ENCODE measurements at regions not wholly inside any gene's neighbourhood (a gene's known extent, or its start where the extent isn't known, plus 50 kb on each side); places are given as distances from the start of the nearest gene placed in this dataset.

DNA sequence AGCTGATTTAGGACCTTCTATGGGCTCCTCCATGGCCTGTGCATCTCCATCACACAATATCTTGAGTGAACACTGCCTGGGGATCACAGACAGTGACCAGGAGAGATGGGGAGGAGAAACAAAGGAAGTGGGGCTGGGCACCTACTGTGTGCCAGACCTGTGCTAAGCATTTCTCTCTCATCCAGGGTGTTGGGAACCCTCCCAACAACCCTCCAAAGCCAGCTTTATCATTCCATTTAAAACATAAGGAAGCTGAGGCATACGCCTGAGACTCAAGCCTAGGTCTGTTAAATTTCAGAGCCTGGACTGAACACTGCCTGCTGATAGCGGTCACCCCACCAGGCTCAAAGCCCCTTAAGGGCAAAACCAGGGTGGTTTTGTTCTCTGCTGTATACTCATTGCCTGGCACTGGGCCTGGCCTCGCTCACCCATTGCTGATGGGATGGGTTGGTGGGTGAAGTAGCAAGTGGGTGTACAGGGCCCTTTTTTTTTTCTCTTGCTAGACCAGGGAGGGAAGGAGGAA lies 130.1 kb downstream of the MN1 start:
- Histone ChIP-seq H3K79me2 (ENCODE audit: low read length) (no peaks in the 10 kb centered on the region), H3K4me3 (ENCODE audit: low read length) (no peak overlapping the region), H3K27me3 (ENCODE audit: low read depth, low read length) (peaks cover 5% of the 10 kb centered on the region; the same call in 1 of the 2 replicates), H3K36me3 (replicated peaks; ENCODE audit: low read depth, low read length) (no peaks in the 10 kb centered on the region), H3K9me3 (ENCODE audit: insufficient read depth, low read length) (peaks cover 2% of the 10 kb centered on the region; the same call in 1 of the 2 replicates), H2AFZ (ENCODE audit: low read depth, low read length) (no peak overlapping the region), H4K20me1 (ENCODE audit: insufficient read depth, low read length) (no peaks in the 10 kb centered on the region), H3K4me2 (ENCODE audit: low read length) (no peak overlapping the region), H3K27ac (ENCODE audit: low read length) (no peak overlapping the region), H3K4me1 (ENCODE audit: low read length) (no peaks in the 10 kb centered on the region), H3K9ac (ENCODE audit: low read length) (no peak overlapping the region)
- TF ChIP-seq, protein P1, sequence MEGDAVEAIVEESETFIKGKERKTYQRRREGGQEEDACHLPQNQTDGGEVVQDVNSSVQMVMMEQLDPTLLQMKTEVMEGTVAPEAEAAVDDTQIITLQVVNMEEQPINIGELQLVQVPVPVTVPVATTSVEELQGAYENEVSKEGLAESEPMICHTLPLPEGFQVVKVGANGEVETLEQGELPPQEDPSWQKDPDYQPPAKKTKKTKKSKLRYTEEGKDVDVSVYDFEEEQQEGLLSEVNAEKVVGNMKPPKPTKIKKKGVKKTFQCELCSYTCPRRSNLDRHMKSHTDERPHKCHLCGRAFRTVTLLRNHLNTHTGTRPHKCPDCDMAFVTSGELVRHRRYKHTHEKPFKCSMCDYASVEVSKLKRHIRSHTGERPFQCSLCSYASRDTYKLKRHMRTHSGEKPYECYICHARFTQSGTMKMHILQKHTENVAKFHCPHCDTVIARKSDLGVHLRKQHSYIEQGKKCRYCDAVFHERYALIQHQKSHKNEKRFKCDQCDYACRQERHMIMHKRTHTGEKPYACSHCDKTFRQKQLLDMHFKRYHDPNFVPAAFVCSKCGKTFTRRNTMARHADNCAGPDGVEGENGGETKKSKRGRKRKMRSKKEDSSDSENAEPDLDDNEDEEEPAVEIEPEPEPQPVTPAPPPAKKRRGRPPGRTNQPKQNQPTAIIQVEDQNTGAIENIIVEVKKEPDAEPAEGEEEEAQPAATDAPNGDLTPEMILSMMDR (IDR thresholded peaks at IDR 0.05; ENCODE audit: low read depth, low read length): no peak
- TF ChIP-seq EZH2phosphoT487 (IDR thresholded peaks at IDR 0.05; ENCODE audit: low read depth): no peak

DNA sequence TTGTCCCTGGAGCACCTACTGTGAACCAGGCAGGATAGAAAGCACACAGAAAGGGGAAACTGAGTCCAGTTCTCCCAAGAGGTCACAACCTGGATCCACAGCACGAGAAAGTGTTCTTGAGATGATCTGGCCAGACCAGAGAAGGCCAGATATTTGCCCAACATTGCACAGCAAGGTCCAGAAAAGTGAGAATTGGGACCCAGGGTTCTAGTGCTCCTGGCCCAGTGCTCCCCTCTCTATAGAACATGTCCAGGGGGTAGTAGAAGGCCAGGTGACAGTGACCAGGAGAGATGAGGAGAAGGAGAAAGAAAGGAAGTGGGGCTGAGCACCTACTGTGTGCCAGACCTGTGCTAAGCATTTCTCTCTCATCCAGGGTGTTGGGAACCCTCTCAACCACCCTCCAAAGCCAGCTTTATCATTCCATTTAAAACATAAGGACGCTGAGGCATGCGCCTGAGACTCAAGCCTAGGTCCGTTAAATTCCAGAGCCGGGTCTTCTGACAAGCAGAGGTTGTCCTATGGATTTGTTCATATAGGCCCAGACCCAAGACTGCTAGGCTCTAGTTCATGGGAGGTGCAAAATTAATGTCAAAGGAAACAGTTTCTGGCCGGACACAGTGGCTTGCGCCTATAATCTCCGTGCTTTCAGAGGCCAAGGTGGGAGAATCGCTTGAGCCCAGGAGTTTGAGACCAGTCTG lies 128.7 kb downstream of the MN1 start:
- H3K4me3 ChIP-seq (ENCODE audit: low read length): no peak overlapping the region
- no peak overlapping the region for H3K27ac ChIP-seq (ENCODE audit: low read length)
- H3K9me3 ChIP-seq (ENCODE audit: insufficient read depth, low read length): no peaks in the 10 kb centered on the region
- no peaks in the 10 kb centered on the region for H3K4me1 ChIP-seq (ENCODE audit: low read length)
- 0 out of 2 replicates have a peak, but pooled peaks cover 3% of the 10 kb centered on the region for H3K27me3 ChIP-seq (ENCODE audit: low read depth, low read length)
- no peak overlapping the region for H3K4me2 ChIP-seq (ENCODE audit: low read length)
- H3K36me3 ChIP-seq (replicated peaks; ENCODE audit: low read depth, low read length): no peaks in the 10 kb centered on the region
- TF ChIP-seq EZH2phosphoT487 (IDR thresholded peaks at IDR 0.05; ENCODE audit: low read depth): no peak
- TF ChIP-seq, protein P1 (IDR thresholded peaks at IDR 0.05; ENCODE audit: low read depth, low read length): no peak
- no peak overlapping the region for H3K9ac ChIP-seq (ENCODE audit: low read length)
- H3K79me2 ChIP-seq (ENCODE audit: low read length): no peaks in the 10 kb centered on the region
- no peaks in the 10 kb centered on the region for H4K20me1 ChIP-seq (ENCODE audit: insufficient read depth, low read length)
- H2AFZ ChIP-seq (ENCODE audit: low read depth, low read length): no peak overlapping the region

DNA sequence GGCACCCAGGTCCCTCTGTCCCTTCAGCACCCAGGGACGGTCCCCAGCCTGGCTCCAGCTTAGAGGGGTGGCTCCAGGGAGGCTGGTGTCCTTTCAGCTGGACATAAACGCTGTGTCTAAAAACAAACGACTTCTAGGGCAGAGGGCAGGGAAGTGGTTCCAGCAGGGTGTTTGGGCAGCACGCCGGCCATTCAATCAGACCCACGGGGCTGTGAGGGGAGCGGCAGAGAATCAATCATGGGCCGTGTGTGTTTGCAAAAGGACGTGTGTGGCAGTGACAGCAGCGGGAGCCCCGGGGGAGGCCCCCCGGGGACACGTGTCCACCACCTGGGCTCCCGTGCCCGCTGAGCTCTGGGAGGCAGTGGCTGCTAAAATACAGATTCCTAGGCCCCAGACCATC lies 127.7 kb downstream of the MN1 start:
- H3K4me3 ChIP-seq (ENCODE audit: low read length): no peak overlapping the region
- H3K27ac ChIP-seq (ENCODE audit: low read length): no peak overlapping the region
- 0 out of 2 replicates have a peak, but pooled peaks cover 3% of the 10 kb centered on the region for H3K27me3 ChIP-seq (ENCODE audit: low read depth, low read length)
- H2AFZ ChIP-seq (ENCODE audit: low read depth, low read length): no peak overlapping the region
- no peaks in the 10 kb centered on the region for H3K36me3 ChIP-seq (replicated peaks; ENCODE audit: low read depth, low read length)
- H3K9ac ChIP-seq (ENCODE audit: low read length): no peak overlapping the region
- H3K4me2 ChIP-seq (ENCODE audit: low read length): no peak overlapping the region
- no peaks in the 10 kb centered on the region for H4K20me1 ChIP-seq (ENCODE audit: insufficient read depth, low read length)
- TF ChIP-seq, protein P1 (IDR thresholded peaks at IDR 0.05; ENCODE audit: low read depth, low read length): no peak
- TF ChIP-seq EZH2phosphoT487 (IDR thresholded peaks at IDR 0.05; ENCODE audit: low read depth): no peak
- no peaks in the 10 kb centered on the region for H3K79me2 ChIP-seq (ENCODE audit: low read length)
- no peaks in the 10 kb centered on the region for H3K4me1 ChIP-seq (ENCODE audit: low read length)
- no peaks in the 10 kb centered on the region for H3K9me3 ChIP-seq (ENCODE audit: insufficient read depth, low read length)

DNA sequence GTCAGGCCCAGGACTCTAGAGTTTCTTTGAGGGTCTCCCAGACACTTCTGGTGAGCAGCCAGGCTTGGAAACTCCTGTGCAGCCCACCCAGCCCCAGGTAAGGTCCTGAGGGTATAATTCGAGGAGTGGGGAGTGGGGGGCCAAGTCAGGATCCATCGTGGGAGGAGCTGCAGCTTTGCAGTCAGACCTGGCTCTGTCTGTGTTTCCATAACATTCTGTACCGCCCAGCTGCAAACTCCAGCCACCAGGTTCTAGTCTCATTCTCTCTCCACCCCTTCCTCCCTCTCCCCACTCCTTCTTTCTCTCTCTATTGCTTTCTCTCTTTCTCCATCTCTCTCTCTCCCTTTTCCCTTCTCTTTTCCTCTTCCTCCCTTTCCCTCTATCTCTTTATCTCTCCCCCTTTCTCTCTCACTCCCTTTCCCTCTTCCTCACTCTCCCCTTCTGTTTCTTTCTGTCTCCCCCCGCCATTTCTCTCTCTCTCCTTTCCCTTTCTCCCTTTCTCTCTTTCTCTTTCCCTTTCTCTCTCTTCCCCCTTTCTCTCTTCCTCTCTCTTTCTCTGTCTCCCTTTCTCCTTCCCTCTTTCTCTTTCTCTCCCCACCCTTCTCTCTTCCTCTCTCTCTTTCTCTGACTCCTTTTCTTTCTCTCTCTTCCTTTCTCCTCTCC lies 127.2 kb downstream of the MN1 start:
- Histone ChIP-seq H3K4me1 (ENCODE audit: low read length) (no peaks in the 10 kb centered on the region), H3K27me3 (ENCODE audit: low read depth, low read length) (0 out of 2 replicates have a peak, but pooled peaks cover 3% of the 10 kb centered on the region), H3K9me3 (ENCODE audit: insufficient read depth, low read length) (no peaks in the 10 kb centered on the region), H3K79me2 (ENCODE audit: low read length) (no peaks in the 10 kb centered on the region), H3K4me3 (ENCODE audit: low read length) (no peak overlapping the region), H3K9ac (ENCODE audit: low read length) (no peak overlapping the region), H2AFZ (ENCODE audit: low read depth, low read length) (no peak overlapping the region), H4K20me1 (ENCODE audit: insufficient read depth, low read length) (no peaks in the 10 kb centered on the region), H3K4me2 (ENCODE audit: low read length) (no peak overlapping the region), H3K36me3 (replicated peaks; ENCODE audit: low read depth, low read length) (no peaks in the 10 kb centered on the region), H3K27ac (ENCODE audit: low read length) (no peak overlapping the region)
- no peak for TF ChIP-seq EZH2phosphoT487 (IDR thresholded peaks at IDR 0.05; ENCODE audit: low read depth)
